Body of pancreas (tissue), 4 donors: ENCODE measurements at regions not wholly inside any gene's neighbourhood (a gene's known extent, or its start where the extent isn't known, plus 50 kb on each side); places are given as distances from the start of the nearest gene placed in this dataset.

ENCODE experiments used
- ATAC-seq: fragments of 150-250 bp; one replicate; pipeline ENCODE4 v1.9.1; 2016
- DNase-seq, 4 donors: peaks; one replicate each; pipeline ENCODE4 v3.0.0-alpha.2; 2019
- H3K27ac ChIP-seq, 4 donors: fragments of 200-600 bp; sonication (generic); 1 replicate in 3 of 4; 2 replicates in 1 of 4; pipeline versions ENCODE4 v1.5.1 to v1.6.1; 2016 to 2019; ENCODE audit warnings: mild to moderate bottlenecking in 1 of 4, mixed read lengths in 1 of 4, moderate library complexity in 1 of 4
- H3K27me3 ChIP-seq, 2 donors: fragments of 200-600 bp; sonication (generic); one replicate each; pipeline ENCODE4 v1.6.0; 2016; ENCODE audit warnings: mild to moderate bottlenecking in 1 of 2
- H3K36me3 ChIP-seq, 2 donors: fragments of 200-600 bp; sonication (generic); replicated peaks in 1 of 2; 2 replicates each; pipeline ENCODE4 v1.5.1; 2016; ENCODE audit warnings: low read depth in 2 of 2; ENCODE audit not compliant: insufficient read depth in 1 of 2
- H3K4me1 ChIP-seq: fragments of 200-600 bp; sonication (generic); one replicate; pipeline ENCODE4 v1.6.0; 2016
- H3K4me3 ChIP-seq, 2 donors: fragments of 200-600 bp; sonication (generic); 1 replicate in 1 of 2; 2 replicates in 1 of 2; pipeline ENCODE4 v1.5.1; 2016 to 2019
- H3K9me3 ChIP-seq, 3 donors: fragments of 200-600 bp; sonication (generic); 1 replicate in 2 of 3; 2 replicates in 1 of 3; pipeline ENCODE4 v1.5.1; 2016
- CTCF ChIP-seq, 7 experiments: fragments of 450-650 bp in 4 of 7; fragments of 200-600 bp in 3 of 7; sonication (generic) in 3 of 7; IDR thresholded peaks; one replicate each; pipeline ENCODE4 v1.5.1; 2016 to 2019; ENCODE audit warnings: antibody characterized with exemption in 7 of 7
- POLR2A ChIP-seq, 3 donors: fragments of 450-650 bp; IDR thresholded peaks; one replicate each; pipeline ENCODE4 v1.6.1; 2016; ENCODE audit warnings: antibody characterized with exemption in 3 of 3, mild to moderate bottlenecking in 2 of 3
- WGBS, 2 donors: methylation state at CpG; one replicate each; pipeline ENCODE4 v1.1.5; 2017; 5-methylcytosine and 5-hydroxymethylcytosine counted together
- intact Hi-C: fragments of 100-400 bp; cut with DNase I; formaldehyde crosslinking; loops from one replicate; pipeline ENCODE4 v1.15.1; 2023

- DNase-seq (no peak), ATAC-seq (no peak)
- H3K36me3 ChIP-seq = no peaks in the 10 kb centered on the region
- no peaks in the 10 kb centered on the region for H3K9me3 ChIP-seq
- intact Hi-C loops = no loop called here
- no peak overlapping the region for H3K4me3 ChIP-seq
- 29 to 32% methylated on average over 9 of the region's 9 CpGs for WGBS, 2 donors
- no peaks in the 10 kb centered on the region for H3K4me1 ChIP-seq
- TF ChIP-seq POLR2A (IDR thresholded peaks at IDR 0.05) (no peak), CTCF (IDR thresholded peaks at IDR 0.05) (no peak)
- no peaks in the 10 kb centered on the region for H3K27me3 ChIP-seq
- no peak overlapping the region for H3K27ac ChIP-seq
Measured at GRCh38 chr2:41937921-41938708, 109.7 kb upstream of the PKDCC start.

- H3K9me3 ChIP-seq = no peaks in the 10 kb centered on the region
- H3K4me1 ChIP-seq = no peaks in the 10 kb centered on the region
- H3K36me3 ChIP-seq = no peaks in the 10 kb centered on the region
- TF ChIP-seq CTCF (IDR thresholded peaks at IDR 0.05) (no peak), POLR2A (IDR thresholded peaks at IDR 0.05) (no peak)
- ATAC-seq (no peak), DNase-seq (no peak)
- H3K27ac ChIP-seq = no peak overlapping the region
- 49 to 58% methylated on average over 8 of the region's 8 CpGs for whole genome bisulfite sequencing, 2 donors
- no peaks in the 10 kb centered on the region for H3K27me3 ChIP-seq
- intact Hi-C loops = no loop called here
- H3K4me3 ChIP-seq = no peak overlapping the region
Measured at GRCh38 chr2:41940060-41940744, 107.6 kb upstream of the PKDCC start.

DNA sequence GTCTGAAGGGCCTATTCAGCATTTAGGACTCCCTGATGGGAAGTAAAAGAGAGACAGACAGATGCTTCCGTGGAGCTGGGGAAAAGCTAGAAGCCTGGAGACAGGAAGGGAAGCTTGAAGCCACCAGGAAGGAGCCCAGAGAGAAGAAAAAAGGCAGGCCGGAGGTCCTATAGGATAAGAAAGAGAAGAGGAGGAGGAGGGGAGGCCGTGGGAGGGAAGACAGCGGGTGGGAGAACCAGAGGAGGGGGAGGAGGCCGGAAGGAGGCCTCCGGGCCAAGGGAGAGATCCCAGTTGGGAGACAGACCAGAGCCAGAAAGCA is 107.1 kb upstream of the PKDCC start:
- Histone ChIP-seq H3K27me3 (no peaks in the 10 kb centered on the region), H3K9me3 (no peaks in the 10 kb centered on the region), H3K4me3 (no peak overlapping the region), H3K27ac (no peak overlapping the region), H3K36me3 (no peaks in the 10 kb centered on the region), H3K4me1 (no peaks in the 10 kb centered on the region)
- intact Hi-C loops = no loop called here
- TF ChIP-seq POLR2A (IDR thresholded peaks at IDR 0.05) (no peak), CTCF (IDR thresholded peaks at IDR 0.05) (no peak)
- no peak for DNase-seq
- no peak for ATAC-seq
- WGBS, 2 donors = 32 to 70% methylated on average over 6 of the region's 6 CpGs

- Histone ChIP-seq H3K4me1 (no peaks in the 10 kb centered on the region), H3K9me3 (no peaks in the 10 kb centered on the region), H3K4me3 (no peak overlapping the region), H3K36me3 (no peaks in the 10 kb centered on the region), H3K27me3 (no peaks in the 10 kb centered on the region), H3K27ac (no peak overlapping the region)
- ATAC-seq (no peak), DNase-seq (no peak)
- intact Hi-C loops = no loop called here
- WGBS, 2 donors = 80 to 85% methylated on average over 3 of the region's 3 CpGs
- TF ChIP-seq CTCF (IDR thresholded peaks at IDR 0.05) = no peak
- TF ChIP-seq POLR2A (IDR thresholded peaks at IDR 0.05) = no peak
Measured at GRCh38 chr2:41941831-41942230, 106.0 kb upstream of the PKDCC start.

- Histone ChIP-seq H3K9me3 (no peaks in the 10 kb centered on the region), H3K4me1 (no peaks in the 10 kb centered on the region), H3K4me3 (no peak overlapping the region), H3K27me3 (no peaks in the 10 kb centered on the region), H3K27ac (no peak overlapping the region), H3K36me3 (no peaks in the 10 kb centered on the region)
- no peak for TF ChIP-seq POLR2A (IDR thresholded peaks at IDR 0.05)
- no peak for TF ChIP-seq CTCF (IDR thresholded peaks at IDR 0.05)
- no peak for DNase-seq
- no peak for ATAC-seq
- intact Hi-C loops = no loop called here
Measured at GRCh38 chr2:41942278-41942677, 105.5 kb upstream of the PKDCC start.
